Smooth muscle cell (in vitro differentiated cells): ENCODE measurements at regions not wholly inside any gene's neighbourhood (a gene's known extent, or its start where the extent isn't known, plus 50 kb on each side); places are given as distances from the start of the nearest gene placed in this dataset.

Source experiments
- DNase-seq: peaks from one replicate; lab custom pipeline; 2025; ENCODE audit not compliant: unreplicated experiment; lab: John Stamatoyannopoulos, UW
- H2AFZ ChIP-seq: fragments of 200-600 bp; sonication (generic); 2 replicates; pipeline ENCODE4 v1.6.0; 2016; ENCODE audit warnings: antibody characterized with exemption, low read depth, mild to moderate bottlenecking
- H3F3A ChIP-seq: fragments of 200-600 bp; sonication (generic); 2 replicates; pipeline ENCODE4 v1.6.0; 2017; ENCODE audit warnings: antibody characterized with exemption, low read depth
- H3K27ac ChIP-seq: fragments of 200-600 bp; sonication (generic); 2 replicates; pipeline ENCODE4 v1.5.1; 2016; ENCODE audit warnings: low read depth, mild to moderate bottlenecking
- H3K27me3 ChIP-seq: fragments of 200-600 bp; sonication (generic); 2 replicates; pipeline ENCODE4 v1.6.1; 2016; ENCODE audit warnings: low read depth, mild to moderate bottlenecking
- H3K36me3 ChIP-seq: fragments of 200-600 bp; sonication (generic); 2 replicates; pipeline ENCODE4 v1.5.1; 2016; ENCODE audit warnings: low read depth
- H3K4me1 ChIP-seq: fragments of 200-600 bp; sonication (generic); 2 replicates; pipeline ENCODE4 v1.5.1; 2016; ENCODE audit warnings: low read depth
- H3K4me2 ChIP-seq: fragments of 200-600 bp; sonication (generic); 2 replicates; pipeline ENCODE4 v1.6.0; 2016; ENCODE audit warnings: mild to moderate bottlenecking
- H3K4me3 ChIP-seq: fragments of 200-600 bp; sonication (generic); 2 replicates; pipeline ENCODE4 v1.5.1; 2016; ENCODE audit warnings: mild to moderate bottlenecking
- H3K79me2 ChIP-seq: fragments of 200-600 bp; sonication (generic); 2 replicates; pipeline ENCODE4 v1.6.0; 2016; ENCODE audit warnings: low read depth, mild to moderate bottlenecking
- H3K9ac ChIP-seq: fragments of 200-600 bp; sonication (generic); 2 replicates; pipeline ENCODE4 v1.6.0; 2016; ENCODE audit warnings: low read depth
- H3K9me3 ChIP-seq: fragments of 200-600 bp; sonication (generic); replicated peaks from 2 replicates; pipeline ENCODE4 v1.5.1; 2016; ENCODE audit warnings: low read depth
- H4K20me1 ChIP-seq: fragments of 200-600 bp; sonication (generic); 2 replicates; pipeline ENCODE4 v1.6.0; 2016; ENCODE audit warnings: low read depth
- CTCF ChIP-seq: fragments of 200-600 bp; sonication (generic); IDR thresholded peaks from 2 replicates; pipeline ENCODE4 v1.5.1; 2017; ENCODE audit warnings: borderline replicate concordance, mild to moderate bottlenecking, antibody characterized with exemption; ENCODE audit not compliant: insufficient read depth, poor library complexity, severe bottlenecking
- WGBS: methylation state at CpG from one replicate; pipeline ENCODE4 v1.1.7; 2016; ENCODE audit warnings: low lambda C conversion rate; 5-methylcytosine and 5-hydroxymethylcytosine counted together

DNA sequence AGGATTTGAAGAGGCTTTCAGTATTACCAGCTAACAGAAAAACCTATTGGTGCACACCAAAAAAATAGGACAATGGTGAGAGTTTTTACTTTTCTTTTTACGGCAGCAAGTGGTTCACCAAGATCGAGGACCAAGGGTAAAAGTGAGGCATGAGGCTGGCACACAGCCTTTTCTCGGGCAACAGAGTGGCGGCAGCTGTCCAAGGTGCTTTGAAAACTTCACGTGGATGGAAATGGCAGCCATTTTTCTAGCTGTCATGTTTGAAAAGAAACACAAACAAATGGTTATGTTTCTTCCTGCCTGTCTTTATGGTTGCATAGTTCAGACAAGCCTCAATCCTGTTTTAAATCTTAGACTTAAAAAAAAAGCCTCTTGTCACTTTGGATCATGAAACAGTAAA is 812.5 kb upstream of the CHAC2 start:
- no peaks in the 10 kb centered on the region for H3K27me3 ChIP-seq
- TF ChIP-seq CTCF: no peak
- no peaks in the 10 kb centered on the region for H4K20me1 ChIP-seq
- no peaks in the 10 kb centered on the region for H3K9me3 ChIP-seq
- H3K27ac ChIP-seq: no peak overlapping the region
- no peak overlapping the region for H3K4me2 ChIP-seq
- H3K36me3 ChIP-seq: no peaks in the 10 kb centered on the region
- no peaks in the 10 kb centered on the region for H3K4me1 ChIP-seq
- H3F3A ChIP-seq: no peaks in the 10 kb centered on the region
- no peak for DNase-seq
- H3K79me2 ChIP-seq: no peaks in the 10 kb centered on the region
- no peak overlapping the region for H3K4me3 ChIP-seq
- WGBS: 81% methylated on average over 5 of the region's 5 CpGs
- no peak overlapping the region for H2AFZ ChIP-seq
- no peak overlapping the region for H3K9ac ChIP-seq

- H3K36me3 ChIP-seq: no peaks in the 10 kb centered on the region
- TF ChIP-seq CTCF: no peak
- H3K27ac ChIP-seq: no peak overlapping the region
- H2AFZ ChIP-seq: no peak overlapping the region
- no peak for DNase-seq
- WGBS: 100% methylated on average over 2 of the region's 2 CpGs
- H4K20me1 ChIP-seq: no peaks in the 10 kb centered on the region
- H3K4me1 ChIP-seq: no peaks in the 10 kb centered on the region
- no peak overlapping the region for H3K4me3 ChIP-seq
- no peak overlapping the region for H3K9ac ChIP-seq
- H3K9me3 ChIP-seq: no peaks in the 10 kb centered on the region
- no peaks in the 10 kb centered on the region for H3F3A ChIP-seq
- no peak overlapping the region for H3K4me2 ChIP-seq
- H3K27me3 ChIP-seq: no peaks in the 10 kb centered on the region
- no peaks in the 10 kb centered on the region for H3K79me2 ChIP-seq
Measured at GRCh38 chr2:52940101-52940500, 827.5 kb upstream of the CHAC2 start.

DNA sequence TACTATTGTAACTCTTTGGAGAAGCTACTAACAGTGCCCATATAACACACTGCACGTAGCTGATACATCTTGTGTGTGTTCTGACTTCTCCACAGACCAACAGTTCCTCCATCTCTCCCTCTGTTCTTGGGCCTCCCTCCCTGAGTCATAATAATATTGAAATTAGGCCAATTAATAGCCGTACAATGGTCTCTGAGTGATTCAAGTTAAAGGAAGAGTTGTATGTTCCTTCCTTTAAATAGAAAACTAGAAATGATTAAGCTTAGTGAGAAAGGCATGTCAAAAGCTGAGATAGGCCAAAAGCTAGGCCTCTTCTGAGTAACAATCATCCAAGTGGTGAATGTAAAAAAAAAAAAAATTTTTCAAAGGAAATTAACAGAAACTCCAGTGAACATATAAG is 828.4 kb upstream of the CHAC2 start:
- 95% methylated on average over 2 of the region's 2 CpGs for WGBS
- H2AFZ ChIP-seq: no peak overlapping the region
- no peak overlapping the region for H3K27ac ChIP-seq
- H3K4me1 ChIP-seq: no peaks in the 10 kb centered on the region
- no peaks in the 10 kb centered on the region for H3K36me3 ChIP-seq
- no peak for DNase-seq
- H3K4me3 ChIP-seq: no peak overlapping the region
- H3K9me3 ChIP-seq: no peaks in the 10 kb centered on the region
- no peaks in the 10 kb centered on the region for H3F3A ChIP-seq
- no peak overlapping the region for H3K4me2 ChIP-seq
- H4K20me1 ChIP-seq: no peaks in the 10 kb centered on the region
- no peak for TF ChIP-seq CTCF
- no peaks in the 10 kb centered on the region for H3K79me2 ChIP-seq
- H3K27me3 ChIP-seq: no peaks in the 10 kb centered on the region
- no peak overlapping the region for H3K9ac ChIP-seq

- Histone ChIP-seq H3K4me1 (no peaks in the 10 kb centered on the region), H3K9ac (no peak overlapping the region), H3K4me2 (no peak overlapping the region), H3K79me2 (no peaks in the 10 kb centered on the region), H3K27me3 (no peaks in the 10 kb centered on the region), H3K36me3 (no peaks in the 10 kb centered on the region), H2AFZ (no peak overlapping the region), H4K20me1 (no peaks in the 10 kb centered on the region), H3K9me3 (no peaks in the 10 kb centered on the region), H3F3A (no peaks in the 10 kb centered on the region), H3K4me3 (no peak overlapping the region), H3K27ac (no peak overlapping the region)
- no peak for TF ChIP-seq CTCF
- WGBS: 97% methylated on average over 4 of the region's 4 CpGs
- no peak for DNase-seq
Measured at GRCh38 chr2:52936029-52936428, 831.6 kb upstream of the CHAC2 start.
